Epithelial cell of esophagus (primary cell): ENCODE measurements at regions not wholly inside any gene's neighbourhood (a gene's known extent, or its start where the extent isn't known, plus 50 kb on each side); places are given as distances from the start of the nearest gene placed in this dataset.
"Not testable (repeated sequence)": the region's sequence is repeated elsewhere in the genome, so short reads cannot be mapped to it uniquely, and the experiment has no call there.

ENCODE experiments used
- DNase-seq: peaks from one replicate; pipeline ENCODE4 v3.0.0; 2010; ENCODE audit warnings: low read depth
- H3K4me3 ChIP-seq: 2 replicates; pipeline ENCODE4 v1.5.1; 2011; ENCODE audit warnings: mild to moderate bottlenecking, low read length, control low read depth
- CTCF ChIP-seq: IDR thresholded peaks from 2 replicates; pipeline ENCODE4 v1.5.1; 2011; ENCODE audit warnings: low read depth, mild to moderate bottlenecking, low read length, control low read depth, inconsistent platforms; ENCODE audit not compliant: insufficient read depth; ENCODE audit errors: missing control alignments

GRCh38 chr22:27065279-27065678 lies 407.9 kb downstream of the MIAT start:
- no peak for TF ChIP-seq CTCF
- no peak overlapping the region for H3K4me3 ChIP-seq
- no peak for DNase-seq

- no peak for DNase-seq
- no peak for TF ChIP-seq CTCF
- no peak overlapping the region for H3K4me3 ChIP-seq
Observed at GRCh38 chr22:27066856-27067255, 409.5 kb downstream of the MIAT start.

DNA sequence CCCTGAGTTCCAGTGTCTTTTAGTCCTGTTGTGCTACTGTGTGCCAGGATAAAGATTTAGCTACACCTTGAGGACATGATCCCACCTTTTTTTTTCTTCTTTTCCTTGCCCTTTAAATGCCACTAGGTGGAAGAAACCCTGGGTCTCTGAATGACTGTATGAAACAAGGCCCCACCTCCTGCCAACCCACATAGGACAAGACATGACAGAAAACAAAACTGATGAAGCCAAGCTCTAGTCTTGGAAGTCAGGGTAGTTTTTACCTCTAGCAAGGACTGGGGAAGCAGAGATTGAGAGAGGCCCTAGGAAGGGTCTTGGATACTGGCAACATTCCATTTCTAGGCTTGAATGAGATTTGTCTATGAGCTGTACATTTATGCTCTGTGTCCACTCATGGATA lies 410.7 kb downstream of the MIAT start:
- TF ChIP-seq CTCF: no peak
- H3K4me3 ChIP-seq: no peak overlapping the region

GRCh38 chr22:27070594-27070993 lies 413.2 kb downstream of the MIAT start:
- no peak for TF ChIP-seq CTCF
- no peak for DNase-seq
- no peak overlapping the region for H3K4me3 ChIP-seq

More for the DNA sequence above, 410.7 kb downstream of the MIAT start:
- DNase-seq: no peak

GRCh38 chr22:27073601-27074425 lies 416.4 kb downstream of the MIAT start:
- H3K4me3 ChIP-seq: no peak overlapping the region
- no peak for TF ChIP-seq CTCF
- DNase-seq: no peak

GRCh38 chr22:27075028-27075678 lies 417.8 kb downstream of the MIAT start:
- peak; percentile 6 for DNase-seq
- no peak overlapping the region for H3K4me3 ChIP-seq
- no peak for TF ChIP-seq CTCF

- H3K4me3 ChIP-seq: no peak overlapping the region
- no peak for DNase-seq
- TF ChIP-seq CTCF: no peak
Observed at GRCh38 chr22:27075891-27076290, 418.5 kb downstream of the MIAT start.

DNA sequence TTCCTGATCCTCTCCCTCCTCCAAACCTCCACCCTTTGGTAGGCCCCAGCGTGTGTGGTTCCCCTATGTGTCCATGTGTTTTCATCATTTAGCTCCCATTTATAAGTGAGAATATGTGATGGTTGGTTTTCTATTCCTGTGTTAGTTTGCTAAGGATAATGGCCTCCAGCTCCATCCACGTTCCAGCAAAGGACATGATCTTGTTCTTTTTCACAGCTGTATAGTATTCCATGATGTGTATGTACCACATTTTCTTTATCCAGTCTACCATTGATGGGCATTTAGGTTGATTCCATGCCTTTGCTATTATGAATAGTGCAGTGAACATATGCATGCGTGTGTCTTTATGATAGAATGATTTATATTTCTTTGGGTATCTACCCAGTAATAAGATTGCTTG lies 420.7 kb downstream of the MIAT start:
- not testable (repeated sequence) for H3K4me3 ChIP-seq, DNase-seq
